K562 (cell line): ENCODE measurements at regions not wholly inside any gene's neighbourhood (a gene's known extent, or its start where the extent isn't known, plus 50 kb on each side); places are given as distances from the start of the nearest gene placed in this dataset.

Experiments used
- ATAC-seq: fragments of 200-7000 bp; cut with Tn5 transposase; 3 replicates; pipeline ENCODE4 v1.9.1; 2020; ENCODE audit warnings: moderate library complexity
- BruUV-seq: library from RNA; stranded (reverse); fragments of 400-500 nt; replicated peaks from 2 replicates; lab custom pipeline; 2021; lab: Mats Ljungman, UMichigan
- CTCF ChIA-PET: fragments of 300-600 bp; formaldehyde crosslinking; extraction: SDS; loops from one replicate; lab custom pipeline; 2021; ENCODE audit warnings: low intra/inter-chr PET ratio; lab: Yijun Ruan, JAX
- POLR2A ChIA-PET: fragments of 300-600, 350-650 bp; sonication (Branson Sonifier 250); formaldehyde crosslinking; extraction: SDS; loops from one replicate; lab custom pipeline; 2021; ENCODE audit warnings: antibody characterized with exemption, inconsistent platforms; lab: Yijun Ruan, JAX
- DNase-seq, 4 experiments: peaks; one replicate each; pipeline versions ENCODE4 v3.0.0 to v3.0.0-alpha.2; 2011 to 2018; ENCODE audit warnings: low spot score in 3 of 4, mixed read lengths in 3 of 4; ENCODE audit errors: extremely low read depth in 1 of 4
- FAIRE-seq: peaks from 2 replicates; lab custom pipeline; 2011; peaks lifted over from hg19 to GRCh38; lab: Jason Lieb, UNC
- H2AFZ ChIP-seq: 2 replicates; pipeline ENCODE4 v1.6.0; 2011; ENCODE audit warnings: low read depth, low read length, control low read depth, inconsistent platforms
- H3K27ac ChIP-seq: fragments of 200-600 bp; 3 replicates; pipeline ENCODE4 v1.8.0; 2011; ENCODE audit warnings: low read depth, mild to moderate bottlenecking, control low read depth, inconsistent platforms, low read length, moderate library complexity, mixed read lengths; ENCODE audit errors: extremely low read depth
- H3K27me3 ChIP-seq, 2 experiments: fragments of 300-600 bp in 1 of 2; 2 replicates in 1 of 2; 3 replicates in 1 of 2; pipeline versions ENCODE4 v1.6.0 to v1.8.0; 2011; ENCODE audit warnings: inconsistent platforms in 2 of 2, low read length in 2 of 2, mild to moderate bottlenecking in 1 of 2, mixed read lengths in 1 of 2, moderate library complexity in 1 of 2; ENCODE audit not compliant: control insufficient read depth in 2 of 2, insufficient read depth in 2 of 2
- H3K36me3 ChIP-seq: fragments of 300-600 bp; 3 replicates; pipeline ENCODE4 v1.8.0; 2011; ENCODE audit warnings: mild to moderate bottlenecking, low read length, inconsistent platforms; ENCODE audit not compliant: control insufficient read depth, insufficient read depth
- H3K4me1 ChIP-seq, 2 experiments: fragments of 200-600 bp in 1 of 2; replicated peaks in 1 of 2; 2 replicates in 1 of 2; 3 replicates in 1 of 2; pipeline versions ENCODE4 v1.5.1 to v1.8.0; 2011; ENCODE audit warnings: inconsistent platforms in 2 of 2, low read length in 2 of 2, mild to moderate bottlenecking in 1 of 2, mixed read lengths in 1 of 2, moderate library complexity in 1 of 2; ENCODE audit not compliant: control insufficient read depth in 2 of 2, insufficient read depth in 2 of 2
- H3K4me2 ChIP-seq: 2 replicates; pipeline ENCODE4 v1.6.1; 2011; ENCODE audit warnings: low read length, control low read depth, inconsistent platforms, mixed read lengths; ENCODE audit not compliant: insufficient read depth
- H3K4me3 ChIP-seq: fragments of 200-600 bp; sonication (generic), shearing (Covaris generic); 2 replicates; pipeline ENCODE4 v1.5.1; 2016; ENCODE audit warnings: control low read depth, inconsistent platforms
- H3K79me2 ChIP-seq: fragments of 200-600 bp; 3 replicates; pipeline ENCODE4 v1.8.0; 2011; ENCODE audit warnings: low read length, inconsistent platforms; ENCODE audit not compliant: control insufficient read depth, insufficient read depth
- H3K9ac ChIP-seq, 2 experiments: 2 replicates each; pipeline versions ENCODE4 v1.6.0 to v1.6.1; 2011; ENCODE audit warnings: low read depth in 2 of 2, low read length in 2 of 2, control low read depth in 1 of 2, inconsistent platforms in 1 of 2, mild to moderate bottlenecking in 1 of 2, mixed read lengths in 1 of 2; ENCODE audit not compliant: insufficient read depth in 1 of 2
- H3K9me1 ChIP-seq: one replicate; pipeline ENCODE4 v1.6.0; 2011; ENCODE audit warnings: inconsistent platforms, mild to moderate bottlenecking, low read length, moderate library complexity; ENCODE audit not compliant: control insufficient read depth, insufficient read depth
- H3K9me3 ChIP-seq: replicated peaks from 2 replicates; pipeline ENCODE4 v1.5.1; 2011; ENCODE audit warnings: low read depth, low read length, inconsistent platforms; ENCODE audit not compliant: control insufficient read depth, insufficient read depth
- H4K20me1 ChIP-seq: replicated peaks from 2 replicates; pipeline ENCODE4 v1.6.1; 2011; ENCODE audit warnings: low read length, inconsistent platforms, mixed read lengths; ENCODE audit not compliant: control insufficient read depth, insufficient read depth
- CEBPG ChIP-seq, 3 experiments: fragments of 200-800 bp in 1 of 3; sonication (Bioruptor generic) in 1 of 3; sonication (generic) in 1 of 3; formaldehyde crosslinking in 1 of 3; IDR thresholded peaks in 2 of 3; conservative IDR thresholded peaks in 1 of 3; 2 replicates each; pipeline versions ENCODE4 v1.6.1 to v1.8.0; 2016 to 2022; ENCODE audit warnings: missing compliant biosample characterization in 2 of 3, missing genetic modification characterization in 2 of 3, mild to moderate bottlenecking in 1 of 3, missing genetic modification reagents in 1 of 3
- EGR1 ChIP-seq: fragments of 450-650 bp; conservative IDR thresholded peaks from 2 replicates; pipeline ENCODE4 v1.6.1; 2017; ENCODE audit warnings: mild to moderate bottlenecking
- FOS ChIP-seq: IDR thresholded peaks from 3 replicates; pipeline ENCODE4 v1.6.1; 2011; ENCODE audit not compliant: insufficient read length; ENCODE audit errors: extremely low read depth
- LEF1 ChIP-seq: fragments of 450-650 bp; IDR thresholded peaks from 2 replicates; pipeline ENCODE4 v1.6.1; 2016; ENCODE audit warnings: mild to moderate bottlenecking
- NCOA6 ChIP-seq: fragments of 450-650 bp; IDR thresholded peaks from 2 replicates; pipeline ENCODE4 v1.6.1; 2017; ENCODE audit warnings: mild to moderate bottlenecking
- NFE2L1 ChIP-seq: fragments of 450-650 bp; IDR thresholded peaks from 2 replicates; pipeline ENCODE4 v1.6.1; 2016; ENCODE audit warnings: missing genetic modification characterization, low read depth, mild to moderate bottlenecking, missing compliant biosample characterization, moderate library complexity, borderline replicate concordance
- NR2C1 ChIP-seq, 2 experiments: fragments of 450-650 bp; IDR thresholded peaks; 2 replicates each; pipeline ENCODE4 v1.6.1; 2017; ENCODE audit warnings: mild to moderate bottlenecking in 2 of 2, antibody characterized with exemption in 1 of 2, inconsistent platforms in 1 of 2, missing compliant biosample characterization in 1 of 2, missing genetic modification characterization in 1 of 2
- SPI1 ChIP-seq: IDR thresholded peaks from 2 replicates; pipeline ENCODE4 v1.6.1; 2011; ENCODE audit warnings: low read depth, low read length, control low read depth, borderline replicate concordance
- TCF7 ChIP-seq: sonication (generic); IDR thresholded peaks from 2 replicates; pipeline ENCODE4 v1.6.1; 2016; ENCODE audit warnings: antibody characterized with exemption, borderline replicate concordance
- ZNF449 ChIP-seq: fragments of 250-450 bp; sonication (Bioruptor Pico); IDR thresholded peaks from 2 replicates; pipeline ENCODE4 v1.8.0; 2022; ENCODE audit warnings: moderate library complexity, mild to moderate bottlenecking, inconsistent platforms
- WGBS: fragments of 100-300 bp; shearing (Covaris generic); methylation state at CpG from one replicate; pipeline ENCODE4 v1.1.6; 2016; ENCODE audit warnings: low coverage, mixed read lengths; ENCODE audit not compliant: insufficient coverage; ENCODE audit errors: missing lambda C conversion rate; 5-methylcytosine and 5-hydroxymethylcytosine counted together
- in situ Hi-C: fragments of 300-500 bp; cut with MboI; formaldehyde crosslinking; loops from 4 replicates; pipeline ENCODE4 v1.15.0; 2018; ENCODE audit warnings: inconsistent platforms, mixed read lengths
- intact Hi-C: fragments of 100-400 bp; cut with micrococcal nuclease; formaldehyde crosslinking; loops from 2 replicates; pipeline ENCODE4 v1.14.2; 2022
- TF ChIP-seq, protein P1 (sequence below): fragments of 450-650 bp; formaldehyde crosslinking; IDR thresholded peaks from 2 replicates; pipeline ENCODE4 v1.4.0; 2020; ENCODE audit warnings: mild to moderate bottlenecking, moderate library complexity

DNA sequence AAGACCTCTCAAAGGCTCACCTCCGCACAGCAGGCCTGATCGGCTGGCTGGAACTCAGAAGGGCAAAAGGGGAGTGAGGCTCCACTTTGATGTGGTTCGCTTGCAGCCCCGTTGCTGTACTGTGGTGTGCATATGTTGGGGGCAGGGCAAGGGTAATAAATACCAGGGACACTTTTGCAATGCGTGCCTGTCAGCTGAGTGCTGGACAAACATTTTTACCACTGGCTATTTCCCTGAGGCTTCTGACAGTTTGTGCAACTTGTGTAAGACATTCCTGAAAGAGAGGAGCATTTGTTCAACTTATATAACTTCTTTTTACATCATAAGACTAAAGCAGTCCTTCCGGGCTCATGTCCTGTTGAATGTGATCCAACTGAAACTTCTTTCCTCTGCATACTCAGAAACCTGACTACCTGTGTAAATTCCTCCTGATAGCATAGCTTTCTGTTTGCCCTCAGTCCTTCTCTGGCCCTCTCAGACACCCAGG, 82.3 kb downstream of the SPRY1 start:
- Histone ChIP-seq H3K79me2 (no peaks in the 10 kb centered on the region), H3K36me3 (no peaks in the 10 kb centered on the region), H3K4me2 (no peak overlapping the region), H3K9me1 (no peaks in the 10 kb centered on the region), H2AFZ (peak overlapping the region; percentile 64), H3K27ac (no peak overlapping the region), H3K27me3 (no peaks in the 10 kb centered on the region), H3K4me3 (no peak overlapping the region), H3K9me3 (no peaks in the 10 kb centered on the region), H4K20me1 (no peaks in the 10 kb centered on the region), H3K4me1 (peaks cover 0 to 7% of the 10 kb centered on the region in 2 experiments; a peak in 1 of 5 replicates), H3K9ac (no peak overlapping the region)
- DNase-seq, result peak in 2 of 4 experiments; percentile 16 to 19
- in situ Hi-C loops, result no loop called here
- peak; percentile 66 for ATAC-seq
- 2% methylated on average over 6 of the region's 6 CpGs for WGBS
- ChIA-PET CTCF (no interaction called here), POLR2A (interaction anchor here (0.7 kb wide), 1 partner anchor 115 kb away, joined by 3 read pairs; no protein-coding TSS in a partner anchor)
- TF ChIP-seq TCF7 (peak; percentile 83), CEBPG (CRISPR knock-in tag; IDR thresholded peaks at IDR 0.05) (no peak), CEBPG (tag; conservative IDR thresholded peaks at IDR 0.05 in 1 of 2, IDR thresholded peaks at IDR 0.05 in 1 of 2) (no peak), LEF1 (0 out of 2 replicates have a peak, but pooled peaks have one; percentile 29), NR2C1 (IDR thresholded peaks at IDR 0.05) (no peak), NR2C1 (tag; IDR thresholded peaks at IDR 0.05) (no peak), EGR1 (no peak), FOS (no peak), ZNF449 (CRISPR knock-in tag) (no peak), NCOA6 (no peak), NFE2L1 (tag) (no peak), SPI1 (no peak)
- TF ChIP-seq, protein P1, sequence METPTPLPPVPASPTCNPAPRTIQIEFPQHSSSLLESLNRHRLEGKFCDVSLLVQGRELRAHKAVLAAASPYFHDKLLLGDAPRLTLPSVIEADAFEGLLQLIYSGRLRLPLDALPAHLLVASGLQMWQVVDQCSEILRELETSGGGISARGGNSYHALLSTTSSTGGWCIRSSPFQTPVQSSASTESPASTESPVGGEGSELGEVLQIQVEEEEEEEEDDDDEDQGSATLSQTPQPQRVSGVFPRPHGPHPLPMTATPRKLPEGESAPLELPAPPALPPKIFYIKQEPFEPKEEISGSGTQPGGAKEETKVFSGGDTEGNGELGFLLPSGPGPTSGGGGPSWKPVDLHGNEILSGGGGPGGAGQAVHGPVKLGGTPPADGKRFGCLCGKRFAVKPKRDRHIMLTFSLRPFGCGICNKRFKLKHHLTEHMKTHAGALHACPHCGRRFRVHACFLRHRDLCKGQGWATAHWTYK (CRISPR knock-in tag), result no peak
- no TSS peak for BruUV-seq
- no peak for FAIRE-seq
- intact Hi-C loops, result no loop called here
